SK-N-SH (cell line): ENCODE measurements at regions not wholly inside any gene's neighbourhood (a gene's known extent, or its start where the extent isn't known, plus 50 kb on each side); places are given as distances from the start of the nearest gene placed in this dataset.

Experiments used
- CTCF ChIA-PET: fragments of 300-600, 350-600 bp; formaldehyde crosslinking; extraction: SDS; loops from one replicate; lab custom pipeline; 2021; lab: Yijun Ruan, JAX
- POLR2A ChIA-PET: fragments of 350-600 bp; sonication (Branson Sonifier 250); formaldehyde crosslinking; extraction: SDS; loops from one replicate; lab custom pipeline; 2020; ENCODE audit warnings: antibody characterized with exemption, inconsistent platforms; lab: Yijun Ruan, JAX
- DNase-seq: peaks from one replicate; pipeline ENCODE4 v3.0.0; 2012
- H2AFZ ChIP-seq: fragments of 200-600 bp; sonication (generic); 2 replicates; pipeline ENCODE4 v1.8.1; 2016; ENCODE audit warnings: antibody characterized with exemption, mild to moderate bottlenecking, low read depth
- H3F3A ChIP-seq: fragments of 200-600 bp; sonication (generic); replicated peaks from 2 replicates; pipeline ENCODE3; 2016; ENCODE audit warnings: antibody characterized with exemption, mild to moderate bottlenecking; ENCODE audit not compliant: insufficient read depth
- H3K27ac ChIP-seq, 2 experiments: fragments of 200-500 bp in 1 of 2; fragments of 200-600 bp in 1 of 2; sonication (Bioruptor generic) in 1 of 2; sonication (generic), shearing (Covaris generic) in 1 of 2; 2 replicates each; pipeline versions ENCODE4 v1.5.1 to v1.6.1; 2014 to 2016; ENCODE audit warnings: low read depth in 2 of 2, inconsistent platforms in 1 of 2, low read length in 1 of 2, mild to moderate bottlenecking in 1 of 2, mixed read lengths in 1 of 2
- H3K27me3 ChIP-seq: fragments of 200-600 bp; sonication (generic), shearing (Covaris generic); 2 replicates; pipeline ENCODE4 v1.6.1; 2016; ENCODE audit warnings: mixed run types; ENCODE audit not compliant: insufficient read depth
- H3K36me3 ChIP-seq, 2 experiments: fragments of 200-500 bp in 1 of 2; fragments of 200-600 bp in 1 of 2; sonication (Bioruptor generic) in 1 of 2; sonication (generic) in 1 of 2; replicated peaks in 1 of 2; 2 replicates each; pipeline versions ENCODE3 to v1.5.1; 2014 to 2016; ENCODE audit warnings: low read length in 1 of 2, mild to moderate bottlenecking in 1 of 2; ENCODE audit not compliant: insufficient read depth in 2 of 2, control insufficient read depth in 1 of 2
- H3K4me1 ChIP-seq, 2 experiments: fragments of 200-500 bp in 1 of 2; fragments of 200-600 bp in 1 of 2; sonication (Bioruptor generic) in 1 of 2; sonication (generic), shearing (Covaris generic) in 1 of 2; 2 replicates each; pipeline versions ENCODE4 v1.5.1 to v1.6.1; 2014 to 2016; ENCODE audit warnings: low read depth in 1 of 2, low read length in 1 of 2, mixed run types in 1 of 2; ENCODE audit not compliant: insufficient read depth in 2 of 2, control insufficient read depth in 1 of 2
- H3K4me2 ChIP-seq: fragments of 200-600 bp; sonication (generic), shearing (Covaris generic); 2 replicates; pipeline ENCODE4 v1.6.1; 2017; ENCODE audit warnings: mixed run types
- H3K4me3 ChIP-seq, 2 experiments: fragments of 200-500 bp in 1 of 2; fragments of 200-600 bp in 1 of 2; sonication (Bioruptor generic) in 1 of 2; sonication (generic), shearing (Covaris generic) in 1 of 2; 2 replicates each; pipeline versions ENCODE4 v1.5.1 to v1.8.1; 2014 to 2016; ENCODE audit warnings: low read depth in 2 of 2, inconsistent platforms in 1 of 2, low read length in 1 of 2, mild to moderate bottlenecking in 1 of 2, mixed read lengths in 1 of 2, moderate library complexity in 1 of 2
- H3K79me2 ChIP-seq: fragments of 200-600 bp; sonication (generic); 2 replicates; pipeline ENCODE4 v1.8.1; 2017; ENCODE audit warnings: mild to moderate bottlenecking; ENCODE audit not compliant: insufficient read depth
- H3K9ac ChIP-seq: fragments of 200-600 bp; sonication (generic); 2 replicates; pipeline ENCODE4 v1.6.1; 2017; ENCODE audit warnings: mixed run types
- H3K9me2 ChIP-seq: fragments of 200-600 bp; sonication (generic); 2 replicates; pipeline ENCODE4 v1.6.1; 2017; ENCODE audit warnings: mixed run types
- H3K9me3 ChIP-seq: fragments of 200-600 bp; sonication (generic); 2 replicates; pipeline ENCODE4 v1.6.1; 2017; ENCODE audit warnings: mixed run types, mild to moderate bottlenecking, moderate library complexity
- H4K20me1 ChIP-seq: fragments of 200-600 bp; sonication (generic); 2 replicates; pipeline ENCODE4 v1.6.1; 2017; ENCODE audit warnings: mild to moderate bottlenecking, mixed run types; ENCODE audit not compliant: insufficient read depth
- CHD2 ChIP-seq: fragments of 150-350 bp; IDR thresholded peaks from 2 replicates; pipeline ENCODE4 v1.6.1; 2018; ENCODE audit warnings: low read length; ENCODE audit not compliant: partially characterized antibody
- EP300 ChIP-seq, 2 experiments: IDR thresholded peaks; 2 replicates each; pipeline versions ENCODE4 v1.4.0 to v1.6.1; 2012; ENCODE audit warnings: borderline replicate concordance in 1 of 2, low read depth in 1 of 2, low read length in 1 of 2
- FOSL2 ChIP-seq: IDR thresholded peaks from 2 replicates; pipeline ENCODE4 v1.4.0; 2012; ENCODE audit warnings: low read depth, mild to moderate bottlenecking, moderate library complexity, borderline replicate concordance
- FOXJ3 ChIP-seq: sonication (generic); formaldehyde crosslinking; IDR thresholded peaks from 2 replicates; pipeline ENCODE4 v1.5.1; 2020; ENCODE audit warnings: mild to moderate bottlenecking, missing genetic modification reagents
- FOXM1 ChIP-seq: IDR thresholded peaks from 2 replicates; pipeline ENCODE4 v1.4.0; 2012; ENCODE audit warnings: low read depth, mild to moderate bottlenecking
- GATA2 ChIP-seq: sonication (generic); formaldehyde crosslinking; IDR thresholded peaks from 2 replicates; pipeline ENCODE4 v1.5.0; 2020; ENCODE audit warnings: mild to moderate bottlenecking, missing genetic modification reagents
- PBX3 ChIP-seq: IDR thresholded peaks from 2 replicates; pipeline ENCODE4; 2012
- POLR2AphosphoS5 ChIP-seq: IDR thresholded peaks from 2 replicates; pipeline ENCODE4 v1.6.1; 2012; ENCODE audit warnings: low read depth, low read length
- RAD21 ChIP-seq: IDR thresholded peaks from 2 replicates; pipeline ENCODE4 v1.6.1; 2012; ENCODE audit warnings: mild to moderate bottlenecking, low read length
- RCOR1 ChIP-seq: fragments of 150-350 bp; IDR thresholded peaks from 2 replicates; pipeline ENCODE4 v1.6.1; 2017; ENCODE audit warnings: antibody characterized with exemption, low read length
- SIN3A ChIP-seq: IDR thresholded peaks from 2 replicates; pipeline ENCODE4 v1.6.1; 2012; ENCODE audit warnings: low read depth, mild to moderate bottlenecking, low read length, moderate library complexity, borderline replicate concordance
- TAF1 ChIP-seq: IDR thresholded peaks from 2 replicates; pipeline ENCODE4 v1.6.1; 2012; ENCODE audit warnings: low read depth, mild to moderate bottlenecking, low read length, moderate library complexity, borderline replicate concordance
- TCF12 ChIP-seq: IDR thresholded peaks from 2 replicates; pipeline ENCODE4 v1.4.0; 2012
- YY1 ChIP-seq: IDR thresholded peaks from 2 replicates; pipeline ENCODE4 v1.4.0; 2012; ENCODE audit warnings: low read depth, mild to moderate bottlenecking
- ZBTB33 ChIP-seq: IDR thresholded peaks from 2 replicates; pipeline ENCODE4 v1.4.0; 2012; ENCODE audit warnings: low read depth, borderline replicate concordance
- WGBS: methylation state at CpG from one replicate; pipeline ENCODE4 v1.1.6; 2017; ENCODE audit warnings: low lambda C conversion rate; 5-methylcytosine and 5-hydroxymethylcytosine counted together
- TF ChIP-seq, protein P1 (sequence below): fragments of 200-600 bp; sonication (generic); IDR thresholded peaks from 2 replicates; pipeline ENCODE4 v1.6.1; 2017; ENCODE audit warnings: antibody characterized with exemption, mild to moderate bottlenecking, moderate library complexity
- TF ChIP-seq, protein P2 (sequence below): IDR thresholded peaks from 2 replicates; pipeline ENCODE4 v1.4.0; 2012; ENCODE audit warnings: low read depth, borderline replicate concordance
- TF ChIP-seq, protein P3 (sequence below): IDR thresholded peaks from 2 replicates; pipeline ENCODE4 v1.4.0; 2012; ENCODE audit warnings: low read depth

- no peak for TF ChIP-seq YY1
Observed at GRCh38 chr10:4701016-4701415, 125.0 kb upstream of the AKR1E2 start (continued).

DNA sequence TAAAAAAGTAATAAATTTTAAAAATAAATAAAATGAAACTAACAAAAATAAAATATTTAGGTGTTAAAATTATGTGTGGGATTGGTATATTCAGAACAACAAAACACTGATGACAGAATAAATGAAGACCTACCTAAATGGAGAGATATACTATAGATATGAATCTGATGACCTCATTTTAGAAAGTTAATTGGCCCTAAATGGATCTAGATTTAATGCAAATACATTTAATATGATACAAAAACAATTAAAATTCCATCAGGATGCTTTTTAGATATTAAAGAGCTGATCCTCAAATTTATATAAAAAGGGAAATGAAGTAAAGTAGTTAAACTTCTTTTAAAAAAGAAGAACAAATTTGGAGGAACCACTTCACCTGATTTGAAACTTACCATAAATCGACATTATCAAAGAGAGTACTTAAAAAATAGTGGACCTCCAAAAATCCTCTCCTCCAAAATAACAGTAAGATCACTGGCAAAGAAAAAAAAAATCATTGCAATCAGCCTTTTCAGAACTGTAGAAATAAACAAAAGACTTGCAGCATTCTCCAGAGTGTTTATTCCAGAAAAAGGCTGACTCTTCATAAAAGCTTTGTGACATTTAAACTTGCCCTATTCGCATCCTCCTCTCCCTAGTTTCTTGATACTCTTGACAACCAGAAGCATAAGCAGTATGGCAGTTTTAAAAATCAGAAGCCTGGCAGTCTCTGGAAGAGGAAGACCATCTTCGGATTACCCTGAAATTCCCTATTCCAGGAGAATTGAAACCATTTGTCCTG is 125.9 kb upstream of the AKR1E2 start:
- H3K27ac ChIP-seq: no peak overlapping the region
- no peak overlapping the region for H3K4me3 ChIP-seq
- H2AFZ ChIP-seq: peak overlapping the region; percentile 79
- 96% methylated on average over 3 of the region's 3 CpGs for WGBS
- CTCF ChIA-PET: interaction anchor here (1.3 kb wide), 1 partner anchor 43 kb away, joined by 4 read pairs; no protein-coding TSS in a partner anchor
- H3K27me3 ChIP-seq: no peaks in the 10 kb centered on the region
- POLR2A ChIA-PET: no interaction called here
- TF ChIP-seq, protein P1, sequence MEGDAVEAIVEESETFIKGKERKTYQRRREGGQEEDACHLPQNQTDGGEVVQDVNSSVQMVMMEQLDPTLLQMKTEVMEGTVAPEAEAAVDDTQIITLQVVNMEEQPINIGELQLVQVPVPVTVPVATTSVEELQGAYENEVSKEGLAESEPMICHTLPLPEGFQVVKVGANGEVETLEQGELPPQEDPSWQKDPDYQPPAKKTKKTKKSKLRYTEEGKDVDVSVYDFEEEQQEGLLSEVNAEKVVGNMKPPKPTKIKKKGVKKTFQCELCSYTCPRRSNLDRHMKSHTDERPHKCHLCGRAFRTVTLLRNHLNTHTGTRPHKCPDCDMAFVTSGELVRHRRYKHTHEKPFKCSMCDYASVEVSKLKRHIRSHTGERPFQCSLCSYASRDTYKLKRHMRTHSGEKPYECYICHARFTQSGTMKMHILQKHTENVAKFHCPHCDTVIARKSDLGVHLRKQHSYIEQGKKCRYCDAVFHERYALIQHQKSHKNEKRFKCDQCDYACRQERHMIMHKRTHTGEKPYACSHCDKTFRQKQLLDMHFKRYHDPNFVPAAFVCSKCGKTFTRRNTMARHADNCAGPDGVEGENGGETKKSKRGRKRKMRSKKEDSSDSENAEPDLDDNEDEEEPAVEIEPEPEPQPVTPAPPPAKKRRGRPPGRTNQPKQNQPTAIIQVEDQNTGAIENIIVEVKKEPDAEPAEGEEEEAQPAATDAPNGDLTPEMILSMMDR: no peak
- no peak for TF ChIP-seq EP300 (IDR thresholded peaks at IDR 0.05; ENCODE audit: borderline replicate concordance in 1 of 2, low read depth in 1 of 2, low read length in 1 of 2)
- TF ChIP-seq, protein P2, sequence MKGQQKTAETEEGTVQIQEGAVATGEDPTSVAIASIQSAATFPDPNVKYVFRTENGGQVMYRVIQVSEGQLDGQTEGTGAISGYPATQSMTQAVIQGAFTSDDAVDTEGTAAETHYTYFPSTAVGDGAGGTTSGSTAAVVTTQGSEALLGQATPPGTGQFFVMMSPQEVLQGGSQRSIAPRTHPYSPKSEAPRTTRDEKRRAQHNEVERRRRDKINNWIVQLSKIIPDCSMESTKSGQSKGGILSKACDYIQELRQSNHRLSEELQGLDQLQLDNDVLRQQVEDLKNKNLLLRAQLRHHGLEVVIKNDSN: no peak
- TF ChIP-seq POLR2AphosphoS5: no peak
- no peak for TF ChIP-seq ZBTB33
- TF ChIP-seq SIN3A: no peak
- no peak for TF ChIP-seq TAF1
- TF ChIP-seq, protein P3, sequence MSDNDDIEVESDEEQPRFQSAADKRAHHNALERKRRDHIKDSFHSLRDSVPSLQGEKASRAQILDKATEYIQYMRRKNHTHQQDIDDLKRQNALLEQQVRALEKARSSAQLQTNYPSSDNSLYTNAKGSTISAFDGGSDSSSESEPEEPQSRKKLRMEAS: no peak
- TF ChIP-seq FOXJ3: no peak
- TF ChIP-seq CHD2: no peak
- TF ChIP-seq FOSL2: no peak
- no peak for TF ChIP-seq GATA2 (CRISPR knock-in tag)
- no peak for TF ChIP-seq PBX3
- no peak for TF ChIP-seq FOXM1
- TF ChIP-seq RAD21: no peak
- no peak for TF ChIP-seq TCF12
- no peak for TF ChIP-seq RCOR1
- TF ChIP-seq, all 33 proteins: peak for 0
- Histone ChIP-seq H3K9me3 (no peaks in the 10 kb centered on the region), H3K9me2 (no peaks in the 10 kb centered on the region), H3K36me3 (no peaks in the 10 kb centered on the region), H3K4me2 (no peak overlapping the region), H4K20me1 (no peaks in the 10 kb centered on the region), H3K79me2 (no peaks in the 10 kb centered on the region), H3F3A (peaks cover 40% of the 10 kb centered on the region), H3K4me1 (peaks cover 0 to 11% of the 10 kb centered on the region in 2 experiments; a peak in 1 of 4 replicates), H3K9ac (no peak overlapping the region)
- no peak for DNase-seq
